ENCODE measurements at regions not wholly inside any gene's neighbourhood (a gene's known extent, or its start where the extent isn't known, plus 50 kb on each side); places are given as distances from the start of the nearest gene placed in this dataset.

GRCh38 chr20:40491009-40491590, 197.9 kb downstream of the MAFB start:
- no peak for DNase-seq (ENCODE audit: low read depth)

- DNase-seq (ENCODE audit: low read depth): no peak
These were observed 199.2 kb downstream of the MAFB start for GRCh38 chr20:40489886-40490285.

- DNase-seq (ENCODE audit: low read depth): no peak
These were observed 200.6 kb downstream of the MAFB start for GRCh38 chr20:40488401-40488800.

GRCh38 chr20:40486297-40486696, 202.7 kb downstream of the MAFB start:
- DNase-seq (ENCODE audit: low read depth): no peak

- DNase-seq (ENCODE audit: low read depth): no peak
These were observed 207.1 kb downstream of the MAFB start for GRCh38 chr20:40481743-40482458.

- DNase-seq (ENCODE audit: low read depth): no peak
These were observed 207.7 kb downstream of the MAFB start for GRCh38 chr20:40481337-40481736.

- DNase-seq (ENCODE audit: low read depth): no peak
These were observed 211.2 kb downstream of the MAFB start for GRCh38 chr20:40477805-40478204.

GRCh38 chr20:40476461-40476860, 212.6 kb downstream of the MAFB start:
- DNase-seq (ENCODE audit: low read depth): no peak

GRCh38 chr20:40472905-40473304, 216.1 kb downstream of the MAFB start:
- DNase-seq (ENCODE audit: low read depth): no peak

GRCh38 chr20:40471261-40471629, 217.8 kb downstream of the MAFB start:
- DNase-seq (ENCODE audit: low read depth): no peak

- DNase-seq (ENCODE audit: low read depth): no peak
These were observed 218.4 kb downstream of the MAFB start for GRCh38 chr20:40470445-40471260.

- no peak for DNase-seq (ENCODE audit: low read depth)
These were observed 220.3 kb downstream of the MAFB start for GRCh38 chr20:40468759-40469158.

GRCh38 chr20:40467703-40468411, 221.2 kb downstream of the MAFB start:
- no peak for DNase-seq (ENCODE audit: low read depth)

GRCh38 chr20:40467067-40467466, 222.0 kb downstream of the MAFB start:
- DNase-seq (ENCODE audit: low read depth): no peak

GRCh38 chr20:40464731-40465208, 224.3 kb downstream of the MAFB start:
- DNase-seq (ENCODE audit: low read depth): no peak

- DNase-seq (ENCODE audit: low read depth): no peak
These were observed 225.9 kb downstream of the MAFB start for GRCh38 chr20:40463171-40463570.

GRCh38 chr20:40462566-40462965, 226.5 kb downstream of the MAFB start:
- no peak for DNase-seq (ENCODE audit: low read depth)

- DNase-seq (ENCODE audit: low read depth): no peak
These were observed 229.7 kb downstream of the MAFB start for GRCh38 chr20:40459299-40459698.

- no peak for DNase-seq (ENCODE audit: low read depth)
These were observed 231.6 kb downstream of the MAFB start for GRCh38 chr20:40457404-40457803.

GRCh38 chr20:40452758-40453157, 236.3 kb downstream of the MAFB start:
- DNase-seq (ENCODE audit: low read depth): no peak

- DNase-seq (ENCODE audit: low read depth): no peak
These were observed 237.5 kb downstream of the MAFB start for GRCh38 chr20:40451552-40451951.

- DNase-seq (ENCODE audit: low read depth): no peak
These were observed 238.9 kb downstream of the MAFB start for GRCh38 chr20:40449974-40450616.

Measured in activated T-helper 9 cell treated with anti-CD3 and anti-CD28 coated beads, Interleukin-2, amount 50 U/mL, for 16 hours (primary cell).